ENCODE measurements at regions not wholly inside any gene's neighbourhood (a gene's known extent, or its start where the extent isn't known, plus 50 kb on each side); places are given as distances from the start of the nearest gene placed in this dataset.

DNA sequence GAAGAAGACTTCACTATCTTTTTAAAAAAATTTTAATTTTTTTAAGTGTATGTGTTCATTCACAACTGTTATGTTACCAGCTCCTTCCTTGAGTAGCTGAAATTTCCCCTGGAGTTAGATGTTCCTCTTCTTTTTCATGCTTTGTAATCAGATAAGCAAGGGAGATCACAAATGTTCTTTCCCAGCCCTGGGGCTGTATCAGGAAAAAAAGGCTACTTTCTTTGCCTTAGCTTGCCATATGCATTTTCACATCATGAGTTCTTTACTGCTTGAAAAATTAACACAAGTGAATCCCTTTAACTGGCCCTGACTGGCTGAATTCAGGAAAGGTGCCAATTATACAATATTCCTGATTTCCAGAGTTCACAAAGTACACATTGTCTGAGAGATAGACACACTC lies 353.2 kb upstream of the ATP11B start:
- Histone ChIP-seq H3K36me3 (ENCODE audit: control insufficient read depth in 2 of 2, extremely low read depth in 1 of 2, insufficient read depth in 2 of 2, low read length in 2 of 2) (no peaks in the 10 kb centered on the region), H3K9me3 (replicated peaks; ENCODE audit: control insufficient read depth, insufficient read depth, low read length) (no peaks in the 10 kb centered on the region), H3K27me3 (ENCODE audit: control insufficient read depth in 2 of 2, insufficient read depth in 2 of 2, low read length in 2 of 2) (no peaks in the 10 kb centered on the region), H3K4me1 (ENCODE audit: control insufficient read depth, extremely low read depth, insufficient read depth, low read length) (no peaks in the 10 kb centered on the region), H3K4me2 (ENCODE audit: insufficient read depth, low read length) (no peak overlapping the region), H2AFZ (ENCODE audit: low read depth, low read length) (no peak overlapping the region), H3K9me1 (replicated peaks; ENCODE audit: control insufficient read depth, extremely low read depth, insufficient read depth, low read length) (no peaks in the 10 kb centered on the region), H3K79me2 (ENCODE audit: control insufficient read depth, insufficient read depth, low read length) (no peaks in the 10 kb centered on the region), H3K4me3 (replicated peaks in 1 of 3; ENCODE audit: insufficient read depth in 1 of 3, low read depth in 1 of 3, low read length in 3 of 3) (no peak overlapping the region), H3K27ac (ENCODE audit: insufficient read depth, low read depth, low read length) (no peak overlapping the region), H3K9ac (replicated peaks; ENCODE audit: extremely low read depth, insufficient read depth, low read length) (no peak overlapping the region), H4K20me1 (replicated peaks; ENCODE audit: control insufficient read depth, extremely low read depth, insufficient read depth, low read length) (no peaks in the 10 kb centered on the region)
- intact Hi-C loops (cut with micrococcal nuclease) (no loop called here), dilution Hi-C loops (cut with MboI; ENCODE audit: extremely low pct_ligation_motif_present, low sequenced_read_pairs) (no loop called here)
- ChIA-PET CTCF (no interaction called here), POLR2A (no interaction called here)
- BruUV-seq (replicated peaks), result no TSS peak
- DNase-seq (ENCODE audit: low read depth, low spot score) (no peak), FAIRE-seq (no peak)
- TF ChIP-seq GATA2 (IDR thresholded peaks at IDR 0.05; ENCODE audit: insufficient read depth, insufficient read length, low read depth, low read length) (no peak), FOS (IDR thresholded peaks at IDR 0.05; ENCODE audit: borderline replicate concordance, insufficient read depth, low read length) (no peak), JUN (IDR thresholded peaks at IDR 0.05; ENCODE audit: borderline replicate concordance, insufficient read depth, insufficient read length, low read depth) (no peak), POLR2AphosphoS5 (IDR thresholded peaks at IDR 0.05; ENCODE audit: insufficient read depth, low read depth, low read length) (no peak)
- TF ChIP-seq, protein P1, sequence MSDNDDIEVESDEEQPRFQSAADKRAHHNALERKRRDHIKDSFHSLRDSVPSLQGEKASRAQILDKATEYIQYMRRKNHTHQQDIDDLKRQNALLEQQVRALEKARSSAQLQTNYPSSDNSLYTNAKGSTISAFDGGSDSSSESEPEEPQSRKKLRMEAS (IDR thresholded peaks at IDR 0.05; ENCODE audit: insufficient read depth, insufficient read length), result no peak

DNA sequence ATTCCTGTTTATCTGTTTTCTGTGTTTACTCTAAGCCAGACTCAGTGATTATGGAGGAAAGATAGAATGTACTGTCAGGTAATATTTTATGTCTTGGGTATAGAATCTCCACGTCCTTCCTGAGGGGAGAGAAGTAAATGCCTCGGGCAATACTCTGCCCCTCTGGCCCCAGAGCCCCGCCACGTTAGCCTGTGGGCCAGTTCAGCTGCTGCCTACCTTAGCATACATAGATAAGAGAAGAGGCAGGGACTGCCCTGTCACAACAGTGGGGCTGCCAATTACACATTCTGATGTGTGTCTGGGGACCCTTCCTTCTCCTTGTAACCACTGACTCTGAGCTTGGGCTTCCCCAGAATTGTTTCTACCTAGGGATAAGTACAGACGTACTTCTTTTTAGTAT lies 347.7 kb upstream of the ATP11B start:
- BruUV-seq (replicated peaks), result no TSS peak
- POLR2A ChIA-PET, result no interaction called here
- Histone ChIP-seq H3K9me1 (replicated peaks; ENCODE audit: control insufficient read depth, extremely low read depth, insufficient read depth, low read length) (no peaks in the 10 kb centered on the region), H3K27me3 (ENCODE audit: control insufficient read depth in 2 of 2, insufficient read depth in 2 of 2, low read length in 2 of 2) (no peaks in the 10 kb centered on the region), H4K20me1 (replicated peaks; ENCODE audit: control insufficient read depth, extremely low read depth, insufficient read depth, low read length) (no peaks in the 10 kb centered on the region), H3K79me2 (ENCODE audit: control insufficient read depth, insufficient read depth, low read length) (no peaks in the 10 kb centered on the region), H3K27ac (ENCODE audit: insufficient read depth, low read depth, low read length) (no peak overlapping the region), H3K4me1 (ENCODE audit: control insufficient read depth, extremely low read depth, insufficient read depth, low read length) (no peaks in the 10 kb centered on the region), H2AFZ (ENCODE audit: low read depth, low read length) (no peak overlapping the region), H3K4me3 (replicated peaks in 1 of 3; ENCODE audit: insufficient read depth in 1 of 3, low read depth in 1 of 3, low read length in 3 of 3) (no peak overlapping the region), H3K36me3 (ENCODE audit: control insufficient read depth in 2 of 2, extremely low read depth in 1 of 2, insufficient read depth in 2 of 2, low read length in 2 of 2) (no peaks in the 10 kb centered on the region), H3K9me3 (replicated peaks; ENCODE audit: control insufficient read depth, insufficient read depth, low read length) (no peaks in the 10 kb centered on the region), H3K9ac (replicated peaks; ENCODE audit: extremely low read depth, insufficient read depth, low read length) (no peak overlapping the region), H3K4me2 (ENCODE audit: insufficient read depth, low read length) (no peak overlapping the region)
- dilution Hi-C loops (cut with MboI; ENCODE audit: extremely low pct_ligation_motif_present, low sequenced_read_pairs), result no loop called here
- FAIRE-seq, result no peak
- DNase-seq (ENCODE audit: low read depth, low spot score), result no peak
- TF ChIP-seq, protein P2, sequence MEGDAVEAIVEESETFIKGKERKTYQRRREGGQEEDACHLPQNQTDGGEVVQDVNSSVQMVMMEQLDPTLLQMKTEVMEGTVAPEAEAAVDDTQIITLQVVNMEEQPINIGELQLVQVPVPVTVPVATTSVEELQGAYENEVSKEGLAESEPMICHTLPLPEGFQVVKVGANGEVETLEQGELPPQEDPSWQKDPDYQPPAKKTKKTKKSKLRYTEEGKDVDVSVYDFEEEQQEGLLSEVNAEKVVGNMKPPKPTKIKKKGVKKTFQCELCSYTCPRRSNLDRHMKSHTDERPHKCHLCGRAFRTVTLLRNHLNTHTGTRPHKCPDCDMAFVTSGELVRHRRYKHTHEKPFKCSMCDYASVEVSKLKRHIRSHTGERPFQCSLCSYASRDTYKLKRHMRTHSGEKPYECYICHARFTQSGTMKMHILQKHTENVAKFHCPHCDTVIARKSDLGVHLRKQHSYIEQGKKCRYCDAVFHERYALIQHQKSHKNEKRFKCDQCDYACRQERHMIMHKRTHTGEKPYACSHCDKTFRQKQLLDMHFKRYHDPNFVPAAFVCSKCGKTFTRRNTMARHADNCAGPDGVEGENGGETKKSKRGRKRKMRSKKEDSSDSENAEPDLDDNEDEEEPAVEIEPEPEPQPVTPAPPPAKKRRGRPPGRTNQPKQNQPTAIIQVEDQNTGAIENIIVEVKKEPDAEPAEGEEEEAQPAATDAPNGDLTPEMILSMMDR (IDR thresholded peaks at IDR 0.05; ENCODE audit: extremely low read depth in 1 of 2, insufficient read depth in 1 of 2, low read depth in 1 of 2, low read length in 2 of 2), result no peak
- TF ChIP-seq JUN (IDR thresholded peaks at IDR 0.05; ENCODE audit: borderline replicate concordance, insufficient read depth, insufficient read length, low read depth) (no peak), FOS (IDR thresholded peaks at IDR 0.05; ENCODE audit: borderline replicate concordance, insufficient read depth, low read length) (no peak), EZH2 (IDR thresholded peaks at IDR 0.05; ENCODE audit: borderline replicate concordance, low read depth, low read length, severe bottlenecking) (no peak), POLR2A (IDR thresholded peaks at IDR 0.05; ENCODE audit: low read depth, low read length) (no peak), GATA2 (IDR thresholded peaks at IDR 0.05; ENCODE audit: insufficient read depth, insufficient read length, low read depth, low read length) (no peak), POLR2AphosphoS5 (IDR thresholded peaks at IDR 0.05; ENCODE audit: insufficient read depth, low read depth, low read length) (no peak), MYC (IDR thresholded peaks at IDR 0.05; ENCODE audit: low read depth, low read length) (no peak)
- TF ChIP-seq, protein P1 (IDR thresholded peaks at IDR 0.05; ENCODE audit: insufficient read depth, insufficient read length), result no peak
- intact Hi-C loops (cut with micrococcal nuclease), result no loop called here
- CTCF ChIA-PET, result no interaction called here
